Gastrocnemius medialis (tissue), 4 donors: ENCODE measurements at regions not wholly inside any gene's neighbourhood (a gene's known extent, or its start where the extent isn't known, plus 50 kb on each side); places are given as distances from the start of the nearest gene placed in this dataset.

Source experiments
- CTCF ChIP-seq, 5 experiments: fragments of 450-650 bp in 3 of 5; fragments of 200-600 bp in 2 of 5; sonication (generic) in 2 of 5; IDR thresholded peaks in 4 of 5; conservative IDR thresholded peaks in 1 of 5; 1 replicate in 4 of 5; 2 replicates in 1 of 5; pipeline ENCODE4 v1.5.1; 2016 to 2019; ENCODE audit warnings: antibody characterized with exemption in 5 of 5, mild to moderate bottlenecking in 3 of 5, moderate library complexity in 3 of 5
- POLR2A ChIP-seq, 2 donors: fragments of 450-650 bp; IDR thresholded peaks; one replicate each; pipeline ENCODE4 v1.6.1; 2017; ENCODE audit warnings: antibody characterized with exemption in 2 of 2, mild to moderate bottlenecking in 2 of 2, moderate library complexity in 2 of 2

- no peak for TF ChIP-seq CTCF (IDR thresholded peaks at IDR 0.05 in 4 of 5, conservative IDR thresholded peaks at IDR 0.05 in 1 of 5)
- no peak for TF ChIP-seq POLR2A (IDR thresholded peaks at IDR 0.05)
Measured at GRCh38 chr13:50369646-50370045, 354.4 kb downstream of the KCNRG start.
